22Rv1 (cell line): ENCODE measurements at regions not wholly inside any gene's neighbourhood (a gene's known extent, or its start where the extent isn't known, plus 50 kb on each side); places are given as distances from the start of the nearest gene placed in this dataset.
"Not testable (repeated sequence)": the region's sequence is repeated elsewhere in the genome, so short reads cannot be mapped to it uniquely, and the experiment has no call there.

Experiments used
- ZFX ChIP-seq: fragments of 450-650 bp; IDR thresholded peaks from 2 replicates; pipeline ENCODE4 v1.6.1; 2017; ENCODE audit warnings: antibody characterized with exemption, borderline replicate concordance
- TF ChIP-seq, protein P1 (sequence below): fragments of 450-650 bp; IDR thresholded peaks from 2 replicates; pipeline ENCODE4 v1.5.1; 2017; ENCODE audit warnings: mild to moderate bottlenecking

DNA sequence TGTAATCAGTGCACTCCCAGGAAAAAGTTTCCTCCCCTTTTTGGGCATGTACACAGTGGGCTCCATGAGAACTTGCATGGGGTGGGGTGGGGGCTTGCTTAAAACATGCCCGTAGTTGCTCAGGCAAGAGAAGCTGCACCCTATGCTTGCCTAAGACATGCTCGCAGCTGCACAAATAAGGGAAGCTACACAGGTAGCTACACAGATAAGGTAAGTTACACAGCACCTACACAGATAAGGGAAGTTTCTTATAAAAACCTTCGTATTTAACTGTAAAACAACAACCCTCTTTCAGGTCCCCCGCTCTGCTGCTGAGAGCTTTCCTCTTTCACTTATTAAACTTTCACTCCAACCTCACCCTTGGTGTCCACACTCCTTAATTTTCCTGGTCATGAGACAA, 105.4 kb downstream of the TRIM69 start:
- TF ChIP-seq, protein P1, sequence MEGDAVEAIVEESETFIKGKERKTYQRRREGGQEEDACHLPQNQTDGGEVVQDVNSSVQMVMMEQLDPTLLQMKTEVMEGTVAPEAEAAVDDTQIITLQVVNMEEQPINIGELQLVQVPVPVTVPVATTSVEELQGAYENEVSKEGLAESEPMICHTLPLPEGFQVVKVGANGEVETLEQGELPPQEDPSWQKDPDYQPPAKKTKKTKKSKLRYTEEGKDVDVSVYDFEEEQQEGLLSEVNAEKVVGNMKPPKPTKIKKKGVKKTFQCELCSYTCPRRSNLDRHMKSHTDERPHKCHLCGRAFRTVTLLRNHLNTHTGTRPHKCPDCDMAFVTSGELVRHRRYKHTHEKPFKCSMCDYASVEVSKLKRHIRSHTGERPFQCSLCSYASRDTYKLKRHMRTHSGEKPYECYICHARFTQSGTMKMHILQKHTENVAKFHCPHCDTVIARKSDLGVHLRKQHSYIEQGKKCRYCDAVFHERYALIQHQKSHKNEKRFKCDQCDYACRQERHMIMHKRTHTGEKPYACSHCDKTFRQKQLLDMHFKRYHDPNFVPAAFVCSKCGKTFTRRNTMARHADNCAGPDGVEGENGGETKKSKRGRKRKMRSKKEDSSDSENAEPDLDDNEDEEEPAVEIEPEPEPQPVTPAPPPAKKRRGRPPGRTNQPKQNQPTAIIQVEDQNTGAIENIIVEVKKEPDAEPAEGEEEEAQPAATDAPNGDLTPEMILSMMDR, result not testable (repeated sequence)
- TF ChIP-seq ZFX, result not testable (repeated sequence)
